ENCODE measurements at regions not wholly inside any gene's neighbourhood (a gene's known extent, or its start where the extent isn't known, plus 50 kb on each side); places are given as distances from the start of the nearest gene placed in this dataset.
A peak's percentile ranks its signal among the peaks of the same experiment; 100 is the strongest.

GRCh38 chr2:126431136-126431535 lies 224.8 kb upstream of the GYPC start:
- no peak for DNase-seq

- DNase-seq: no peak
Observed at GRCh38 chr2:126436411-126436810, 219.5 kb upstream of the GYPC start.

- no peak for DNase-seq
Observed at GRCh38 chr2:126437016-126437415, 218.9 kb upstream of the GYPC start.

GRCh38 chr2:126444512-126444911 lies 211.4 kb upstream of the GYPC start:
- no peak for DNase-seq

GRCh38 chr2:126446106-126446695 lies 209.8 kb upstream of the GYPC start:
- DNase-seq: no peak

- no peak for DNase-seq
Observed at GRCh38 chr2:126448611-126449010, 207.3 kb upstream of the GYPC start.

GRCh38 chr2:126449677-126450076 lies 206.3 kb upstream of the GYPC start:
- DNase-seq: no peak

GRCh38 chr2:126463892-126464674 lies 191.9 kb upstream of the GYPC start:
- no peak for DNase-seq

GRCh38 chr2:126467367-126468054 lies 188.4 kb upstream of the GYPC start:
- DNase-seq: no peak

- no peak for DNase-seq
Observed at GRCh38 chr2:126475031-126475430, 180.9 kb upstream of the GYPC start.

- DNase-seq: peak; percentile 11
Observed at GRCh38 chr2:126476691-126477090, 179.3 kb upstream of the GYPC start.

GRCh38 chr2:126480033-126480432 lies 175.9 kb upstream of the GYPC start:
- no peak for DNase-seq

GRCh38 chr2:126482582-126483464 lies 173.1 kb upstream of the GYPC start:
- peak; percentile 16 for DNase-seq

GRCh38 chr2:126494593-126494992 lies 161.4 kb upstream of the GYPC start:
- no peak for DNase-seq

- DNase-seq: no peak
Observed at GRCh38 chr2:126495189-126495588, 160.8 kb upstream of the GYPC start.

GRCh38 chr2:126496493-126496892 lies 159.5 kb upstream of the GYPC start:
- no peak for DNase-seq

GRCh38 chr2:126503476-126503875 lies 152.5 kb upstream of the GYPC start:
- DNase-seq: no peak

- no peak for DNase-seq
Observed at GRCh38 chr2:126504949-126505348, 151.0 kb upstream of the GYPC start.

GRCh38 chr2:126506786-126507185 lies 149.2 kb upstream of the GYPC start:
- no peak for DNase-seq

- no peak for DNase-seq
Observed at GRCh38 chr2:126507425-126507911, 148.5 kb upstream of the GYPC start.

- DNase-seq: no peak
Observed at GRCh38 chr2:126510356-126510755, 145.6 kb upstream of the GYPC start.

GRCh38 chr2:126510960-126511359 lies 145.0 kb upstream of the GYPC start:
- no peak for DNase-seq

- DNase-seq: no peak
Observed at GRCh38 chr2:126512026-126512425, 143.9 kb upstream of the GYPC start.
